Fibroblast of skin of left quadriceps (primary cell): ENCODE measurements at regions not wholly inside any gene's neighbourhood (a gene's known extent, or its start where the extent isn't known, plus 50 kb on each side); places are given as distances from the start of the nearest gene placed in this dataset.

ENCODE experiments used
- DNase-seq, 2 experiments: peaks; one replicate each; pipeline ENCODE4 v3.0.0-alpha.2; 2013; ENCODE audit warnings: low read depth in 2 of 2

DNA sequence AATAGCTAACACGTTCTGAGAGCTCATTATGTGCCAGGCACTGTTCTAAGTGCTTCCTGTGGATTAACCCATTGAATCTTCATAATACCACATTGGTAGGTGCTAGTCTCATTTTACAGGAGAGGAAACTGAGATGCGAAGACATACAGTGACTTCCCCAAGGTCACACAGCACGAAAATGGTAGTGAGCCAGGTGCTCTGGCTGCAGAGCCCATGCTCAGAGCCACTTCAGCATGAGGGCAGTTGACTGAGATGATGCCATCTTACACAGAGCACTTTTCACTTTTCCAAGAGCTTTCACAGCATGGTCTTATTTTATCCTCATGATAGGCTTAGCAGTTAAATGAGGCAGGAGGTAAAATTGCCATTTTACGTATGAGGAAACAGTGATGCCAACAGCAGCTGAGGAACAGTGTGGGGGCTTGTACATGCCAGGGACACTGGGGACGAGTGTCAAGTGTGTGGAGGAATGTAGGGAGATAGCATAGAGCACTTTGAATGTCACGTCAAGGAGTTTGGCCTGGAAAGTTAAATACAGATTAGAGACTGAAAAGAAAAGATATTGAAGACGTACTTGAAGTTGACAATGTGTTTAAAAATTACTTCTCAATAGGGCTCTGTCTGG lies 180.0 kb downstream of the KIF4B start:
- DNase-seq, result no peak

- DNase-seq, result no peak
These were observed 187.1 kb downstream of the KIF4B start for GRCh38 chr5:155200608-155201007.

DNA sequence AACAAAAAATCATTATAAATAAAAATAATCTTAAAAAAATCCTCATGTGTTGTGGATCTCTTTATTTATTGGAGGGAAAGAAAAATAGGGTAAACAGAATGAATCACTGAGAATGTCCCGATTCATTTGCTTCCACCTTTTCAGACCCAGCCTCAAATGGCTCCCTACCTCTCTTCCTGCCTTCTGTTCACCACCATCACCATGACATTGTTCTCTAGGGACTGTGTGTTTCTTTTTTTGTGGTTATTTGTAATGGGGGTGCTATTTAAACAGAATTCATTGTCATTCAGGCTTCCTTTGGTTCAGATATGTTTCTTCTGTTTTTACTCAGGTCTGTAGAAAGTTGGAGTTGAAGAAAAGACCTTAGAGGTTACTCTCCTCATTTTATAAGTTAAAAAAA lies 198.2 kb downstream of the KIF4B start:
- DNase-seq, result no peak

DNA sequence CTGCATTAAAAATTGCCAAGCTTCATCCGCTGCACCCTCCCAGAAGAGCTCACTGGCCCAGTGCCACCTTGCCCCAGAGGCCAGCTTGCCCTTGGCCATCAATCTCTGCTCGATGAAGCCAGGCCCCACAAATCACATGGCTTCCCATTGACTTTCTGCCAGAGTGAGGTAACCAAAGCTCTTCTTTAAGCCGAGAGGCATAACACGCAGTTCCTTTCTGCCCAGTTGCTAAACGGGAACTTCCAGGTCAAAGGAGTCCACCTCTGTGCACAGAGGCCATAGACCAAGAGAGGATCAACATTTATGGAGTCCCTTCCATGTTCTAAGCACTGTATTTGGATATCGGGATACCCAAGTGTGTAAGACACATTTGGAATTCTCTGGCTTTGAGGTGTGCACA lies 208.8 kb downstream of the KIF4B start:
- DNase-seq, result no peak

GRCh38 chr5:155229135-155229534 lies 215.6 kb downstream of the KIF4B start:
- no peak for DNase-seq

DNA sequence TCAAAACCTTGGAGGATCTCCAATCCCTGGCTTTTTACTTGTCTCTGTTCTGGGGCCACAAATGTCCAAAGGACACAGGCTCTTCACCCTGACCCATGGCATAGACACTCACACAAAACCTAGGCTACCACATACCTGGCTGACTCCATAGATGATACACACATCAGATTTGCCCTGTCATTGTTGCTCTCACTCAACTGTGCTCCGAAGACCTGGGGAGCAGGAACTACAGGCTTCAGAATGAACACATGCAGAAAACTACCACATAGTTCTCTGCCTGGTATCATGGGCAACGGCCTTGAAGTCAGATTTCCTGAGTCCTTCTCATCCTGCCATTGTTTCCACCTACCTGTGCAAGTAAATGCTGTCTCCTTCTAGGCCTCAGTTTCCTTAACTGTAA lies 226.2 kb downstream of the KIF4B start:
- DNase-seq, result no peak

- DNase-seq, result no peak
These were observed 237.0 kb downstream of the KIF4B start for GRCh38 chr5:155250596-155250995.

DNA sequence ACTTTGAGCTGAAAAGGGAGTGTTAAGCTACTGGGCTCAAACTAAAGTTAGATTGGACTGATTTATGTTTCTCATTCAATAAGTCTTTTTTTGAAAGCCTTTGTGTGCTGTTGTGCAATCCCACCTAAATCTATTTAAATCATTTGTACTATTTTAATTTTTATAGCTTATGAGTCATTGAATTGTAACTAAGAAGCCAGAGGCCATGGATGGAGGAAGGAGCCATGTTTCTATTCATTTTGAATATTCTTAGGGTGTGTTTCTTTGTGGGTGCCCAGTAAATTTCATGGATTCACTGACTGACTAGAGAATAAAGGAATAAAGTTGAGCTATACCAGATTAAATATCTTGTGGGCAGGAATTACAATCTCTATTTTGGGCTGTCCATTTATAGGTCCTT lies 238.5 kb downstream of the KIF4B start:
- DNase-seq, result no peak

- no peak for DNase-seq
These were observed 239.2 kb downstream of the KIF4B start for GRCh38 chr5:155252717-155253116.

GRCh38 chr5:155254399-155254798 lies 240.8 kb downstream of the KIF4B start:
- no peak for DNase-seq

DNA sequence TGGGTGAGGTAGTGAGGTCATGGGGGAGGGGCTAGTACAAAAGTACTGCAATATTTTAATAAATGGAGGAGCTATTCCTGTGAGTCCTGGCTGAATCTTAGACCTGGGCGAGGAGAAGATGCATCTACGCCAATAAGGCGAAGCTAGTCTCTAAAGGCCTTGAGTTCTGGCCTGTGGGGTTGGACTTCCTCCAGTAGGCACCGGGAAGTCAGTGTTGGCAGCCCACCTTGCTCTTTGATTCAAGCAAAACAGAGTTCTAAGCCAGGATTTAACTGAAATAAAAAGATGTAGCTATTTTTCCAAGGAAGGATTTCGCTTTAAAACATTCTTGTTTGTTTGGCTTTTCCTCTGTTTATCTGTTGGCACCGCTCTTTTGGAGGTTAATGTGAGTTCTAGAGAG lies 244.6 kb downstream of the KIF4B start:
- DNase-seq, result no peak

GRCh38 chr5:155259648-155260047 lies 246.1 kb downstream of the KIF4B start:
- DNase-seq, result no peak

GRCh38 chr5:155260798-155261197 lies 247.2 kb downstream of the KIF4B start:
- no peak for DNase-seq

DNA sequence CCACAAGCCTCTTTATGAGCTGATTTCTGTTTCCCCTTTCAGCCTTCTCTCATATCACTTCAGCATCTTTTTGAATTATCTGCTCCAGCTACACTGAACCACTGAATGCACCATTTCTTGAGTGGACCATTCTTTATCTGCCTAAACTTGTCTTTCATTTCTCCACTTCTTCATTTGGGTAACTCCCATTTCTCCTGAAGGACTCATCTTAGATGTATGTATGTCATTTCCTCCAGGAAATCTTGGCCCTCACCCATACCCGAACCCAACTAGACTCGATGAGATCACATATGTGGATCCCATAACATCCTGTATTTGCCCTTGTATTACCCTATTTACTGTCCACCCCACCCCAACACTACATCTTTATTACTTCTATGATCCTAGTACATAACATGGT lies 249.8 kb downstream of the KIF4B start:
- DNase-seq, result no peak

GRCh38 chr5:155264809-155265208 lies 251.3 kb downstream of the KIF4B start:
- no peak for DNase-seq

GRCh38 chr5:155268770-155269425 lies 255.3 kb downstream of the KIF4B start:
- no peak for DNase-seq

- peak; percentile 29 to 32 for DNase-seq
These were observed 257.2 kb downstream of the KIF4B start for GRCh38 chr5:155270725-155271124.

- DNase-seq, result no peak
These were observed 260.9 kb downstream of the KIF4B start for GRCh38 chr5:155274484-155274883.

GRCh38 chr5:155275222-155275621 lies 261.7 kb downstream of the KIF4B start:
- no peak for DNase-seq

DNA sequence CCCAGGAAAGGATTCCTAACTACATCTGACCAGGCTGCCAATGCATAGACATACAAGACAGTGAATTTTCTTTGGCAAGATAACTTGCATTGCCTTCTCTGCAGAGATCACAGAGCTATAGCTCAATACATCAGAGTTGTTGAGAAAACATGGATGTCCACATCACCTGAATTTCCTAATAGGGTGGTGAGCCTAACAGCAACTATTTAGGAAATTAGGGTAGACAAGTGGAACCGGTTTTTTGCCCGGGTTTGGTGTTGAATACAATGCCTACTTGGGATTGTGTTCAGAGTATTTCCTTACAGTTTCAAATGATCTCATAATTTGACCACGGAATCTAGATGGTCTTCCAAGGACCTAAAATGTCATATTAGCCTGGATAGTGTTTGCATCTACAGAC lies 262.7 kb downstream of the KIF4B start:
- no peak for DNase-seq

GRCh38 chr5:155278532-155278931 lies 265.0 kb downstream of the KIF4B start:
- no peak for DNase-seq

GRCh38 chr5:155282503-155283107 lies 269.1 kb downstream of the KIF4B start:
- no peak for DNase-seq

DNA sequence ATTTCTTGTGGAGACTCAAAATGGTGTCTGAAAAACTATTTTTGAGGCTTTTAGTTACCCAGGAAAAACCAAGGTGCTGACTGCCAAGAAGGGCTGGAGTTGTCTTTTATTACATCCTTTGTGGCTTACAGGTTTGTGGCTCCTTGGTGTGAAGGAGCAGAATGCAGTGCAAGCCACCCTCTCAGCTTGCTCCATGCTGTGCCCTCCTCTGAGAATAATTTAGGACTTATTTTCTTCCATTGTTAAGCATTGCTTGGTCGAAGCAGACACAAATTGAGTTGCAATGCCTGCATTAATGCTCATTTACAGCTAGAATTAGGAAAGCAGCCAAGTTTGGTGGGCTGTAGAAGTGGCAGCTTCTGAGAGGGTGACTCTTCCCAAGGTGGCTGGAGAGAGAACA lies 272.2 kb downstream of the KIF4B start:
- DNase-seq, result no peak
